ENCODE measurements at regions not wholly inside any gene's neighbourhood (a gene's known extent, or its start where the extent isn't known, plus 50 kb on each side); places are given as distances from the start of the nearest gene placed in this dataset.

DNA sequence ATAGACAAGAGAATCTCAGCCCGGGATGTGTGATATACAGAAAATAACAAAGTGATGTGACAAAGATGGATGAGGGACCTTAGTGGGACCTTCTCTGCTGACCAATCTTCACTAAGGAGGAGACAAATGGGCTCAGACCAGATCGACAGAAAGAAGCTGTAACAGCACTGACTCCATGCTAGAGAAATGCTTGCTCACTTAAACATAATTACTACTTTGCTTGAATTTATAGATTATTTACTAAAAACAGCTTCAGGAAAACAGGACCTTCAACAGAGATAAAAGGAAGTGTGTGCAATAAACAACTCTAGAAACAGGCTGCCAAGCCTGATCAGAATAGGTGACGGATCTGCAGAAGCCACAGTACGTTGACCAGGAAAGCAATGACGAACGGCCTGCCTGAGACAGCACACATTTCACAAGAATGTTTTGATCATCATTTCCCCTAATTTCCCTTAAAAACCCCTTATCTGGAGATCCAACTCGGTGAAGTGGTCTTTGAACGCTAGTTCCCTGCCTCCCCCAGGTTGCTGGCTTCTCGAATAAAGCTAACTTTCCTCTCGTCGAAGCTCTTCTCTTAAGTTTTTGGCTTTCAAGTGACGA, 98.4 kb upstream of the STEAP1B start:
- H4K8ac ChIP-seq (ENCODE audit: low read depth, low read length): no peak overlapping the region
- H2BK120ac ChIP-seq (ENCODE audit: low read depth, low read length): no peak overlapping the region
- H2BK15ac ChIP-seq (replicated peaks; ENCODE audit: low read depth): no peak overlapping the region
- H3K9ac ChIP-seq (ENCODE audit: low read length): no peak overlapping the region
- no peak overlapping the region for H3K27ac ChIP-seq (ENCODE audit: low read depth, low read length)
- H3K27me3 ChIP-seq (ENCODE audit: insufficient read depth, low read length, poor library complexity): no peaks in the 10 kb centered on the region
- H2AK5ac ChIP-seq (ENCODE audit: low read length): no peak overlapping the region
- H3K4me3 ChIP-seq (ENCODE audit: low read length): no peak overlapping the region
- no peaks in the 10 kb centered on the region for H3K79me2 ChIP-seq (ENCODE audit: control insufficient read depth, insufficient read depth, low read length)
- H3K23ac ChIP-seq (ENCODE audit: low read length): no peak overlapping the region
- no peak overlapping the region for H3K4ac ChIP-seq (ENCODE audit: low read depth, low read length)
- H4K5ac ChIP-seq (ENCODE audit: low read length): no peak overlapping the region
- no peak overlapping the region for H2BK5ac ChIP-seq (ENCODE audit: low read length)
- peaks cover 2% of the 10 kb centered on the region for H3K4me1 ChIP-seq (ENCODE audit: control insufficient read depth, low read depth, low read length)
- no peaks in the 10 kb centered on the region for H3K36me3 ChIP-seq (ENCODE audit: control insufficient read depth, insufficient read depth, low read length)
- no peak overlapping the region for H3K56ac ChIP-seq (ENCODE audit: low read length)
- no peak overlapping the region for H3K18ac ChIP-seq (ENCODE audit: low read length)
- WGBS (ENCODE audit: extremely low coverage, insufficient coverage, low lambda C conversion rate): no CpG with 5 or more reads among the region's 12 CpGs
- DNase-seq: no peak
- H3K79me1 ChIP-seq (ENCODE audit: low read length): no peaks in the 10 kb centered on the region
- H3K4me2 ChIP-seq (ENCODE audit: low read length): no peak overlapping the region

DNA sequence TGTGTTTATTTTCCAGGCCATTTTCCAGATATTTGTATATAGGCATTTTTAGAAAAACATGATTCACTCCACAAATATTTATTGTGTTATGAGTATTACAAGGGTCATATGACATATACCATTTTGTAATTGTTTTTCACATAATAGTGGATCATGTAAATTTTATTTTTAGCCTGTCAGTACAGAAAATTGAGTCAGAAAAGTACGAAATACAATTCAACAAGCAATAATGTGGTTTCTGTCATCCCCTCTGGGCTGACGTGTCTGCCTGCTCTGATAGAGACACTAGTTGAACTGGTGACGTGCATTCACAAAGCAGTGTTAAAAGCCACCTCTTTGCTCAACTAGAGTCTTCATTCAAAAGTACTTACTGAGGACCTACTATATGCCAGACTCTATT, 97.9 kb upstream of the STEAP1B start:
- Histone ChIP-seq H3K4me2 (ENCODE audit: low read length) (no peak overlapping the region), H3K18ac (ENCODE audit: low read length) (no peak overlapping the region), H3K79me2 (ENCODE audit: control insufficient read depth, insufficient read depth, low read length) (no peaks in the 10 kb centered on the region), H3K23ac (ENCODE audit: low read length) (no peak overlapping the region), H3K4me3 (ENCODE audit: low read length) (no peak overlapping the region), H2BK5ac (ENCODE audit: low read length) (no peak overlapping the region), H3K79me1 (ENCODE audit: low read length) (no peaks in the 10 kb centered on the region), H2AK5ac (ENCODE audit: low read length) (no peak overlapping the region), H3K9ac (ENCODE audit: low read length) (no peak overlapping the region), H3K27me3 (ENCODE audit: insufficient read depth, low read length, poor library complexity) (no peaks in the 10 kb centered on the region), H4K5ac (ENCODE audit: low read length) (no peak overlapping the region), H3K36me3 (ENCODE audit: control insufficient read depth, insufficient read depth, low read length) (no peaks in the 10 kb centered on the region), H3K4ac (ENCODE audit: low read depth, low read length) (no peak overlapping the region), H3K27ac (ENCODE audit: low read depth, low read length) (no peak overlapping the region), H3K56ac (ENCODE audit: low read length) (no peak overlapping the region), H4K8ac (ENCODE audit: low read depth, low read length) (no peak overlapping the region), H2BK120ac (ENCODE audit: low read depth, low read length) (no peak overlapping the region), H3K4me1 (ENCODE audit: control insufficient read depth, low read depth, low read length) (peaks cover 2% of the 10 kb centered on the region), H2BK15ac (replicated peaks; ENCODE audit: low read depth) (no peak overlapping the region)
- no CpG with 5 or more reads among the region's 3 CpGs for WGBS (ENCODE audit: extremely low coverage, insufficient coverage, low lambda C conversion rate)
- no peak for DNase-seq

GRCh38 chr7:22596763-22597400, 96.9 kb upstream of the STEAP1B start:
- H3K27ac ChIP-seq (ENCODE audit: low read depth, low read length): no peak overlapping the region
- no peak for DNase-seq
- no peak overlapping the region for H2BK5ac ChIP-seq (ENCODE audit: low read length)
- no peak overlapping the region for H3K4me2 ChIP-seq (ENCODE audit: low read length)
- H2BK15ac ChIP-seq (replicated peaks; ENCODE audit: low read depth): no peak overlapping the region
- no peaks in the 10 kb centered on the region for H3K79me2 ChIP-seq (ENCODE audit: control insufficient read depth, insufficient read depth, low read length)
- peaks cover 2% of the 10 kb centered on the region for H3K4me1 ChIP-seq (ENCODE audit: control insufficient read depth, low read depth, low read length)
- no peaks in the 10 kb centered on the region for H3K27me3 ChIP-seq (ENCODE audit: insufficient read depth, low read length, poor library complexity)
- no peak overlapping the region for H2AK5ac ChIP-seq (ENCODE audit: low read length)
- H3K4me3 ChIP-seq (ENCODE audit: low read length): no peak overlapping the region
- H2BK120ac ChIP-seq (ENCODE audit: low read depth, low read length): no peak overlapping the region
- no peaks in the 10 kb centered on the region for H3K36me3 ChIP-seq (ENCODE audit: control insufficient read depth, insufficient read depth, low read length)
- no peak overlapping the region for H4K8ac ChIP-seq (ENCODE audit: low read depth, low read length)
- no peak overlapping the region for H3K18ac ChIP-seq (ENCODE audit: low read length)
- H3K56ac ChIP-seq (ENCODE audit: low read length): no peak overlapping the region
- H3K4ac ChIP-seq (ENCODE audit: low read depth, low read length): no peak overlapping the region
- no peak overlapping the region for H4K5ac ChIP-seq (ENCODE audit: low read length)
- no CpG with 5 or more reads among the region's 5 CpGs for WGBS (ENCODE audit: extremely low coverage, insufficient coverage, low lambda C conversion rate)
- H3K9ac ChIP-seq (ENCODE audit: low read length): no peak overlapping the region
- no peak overlapping the region for H3K23ac ChIP-seq (ENCODE audit: low read length)
- H3K79me1 ChIP-seq (ENCODE audit: low read length): no peaks in the 10 kb centered on the region

DNA sequence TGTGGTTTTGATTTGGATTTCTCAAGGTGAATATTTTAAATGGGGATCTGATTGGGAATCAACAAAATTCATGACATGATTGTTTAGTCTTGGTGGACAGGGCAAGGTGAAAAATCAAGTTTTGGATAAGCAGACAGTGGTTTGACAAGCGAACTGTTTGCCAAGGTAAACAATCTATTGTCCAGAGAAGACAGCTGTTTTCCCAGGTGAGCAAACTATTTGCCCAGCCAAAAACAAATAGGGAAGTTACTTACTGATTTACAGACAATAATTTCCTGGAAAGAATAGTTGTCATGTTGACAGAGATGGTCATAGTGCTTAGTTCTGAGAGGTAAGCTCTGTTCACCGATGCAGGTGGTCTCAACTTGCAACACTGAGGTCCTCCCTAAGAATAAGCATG, 94.0 kb upstream of the STEAP1B start:
- Histone ChIP-seq H3K4me3 (ENCODE audit: low read length) (no peak overlapping the region), H2BK15ac (replicated peaks; ENCODE audit: low read depth) (no peak overlapping the region), H2AK5ac (ENCODE audit: low read length) (no peak overlapping the region), H3K56ac (ENCODE audit: low read length) (no peak overlapping the region), H3K79me1 (ENCODE audit: low read length) (no peaks in the 10 kb centered on the region), H3K79me2 (ENCODE audit: control insufficient read depth, insufficient read depth, low read length) (no peaks in the 10 kb centered on the region), H2BK120ac (ENCODE audit: low read depth, low read length) (no peak overlapping the region), H2BK5ac (ENCODE audit: low read length) (no peak overlapping the region), H3K9ac (ENCODE audit: low read length) (no peak overlapping the region), H3K4me2 (ENCODE audit: low read length) (no peak overlapping the region), H3K27ac (ENCODE audit: low read depth, low read length) (no peak overlapping the region), H3K36me3 (ENCODE audit: control insufficient read depth, insufficient read depth, low read length) (no peaks in the 10 kb centered on the region), H4K8ac (ENCODE audit: low read depth, low read length) (no peak overlapping the region), H3K4ac (ENCODE audit: low read depth, low read length) (no peak overlapping the region), H3K27me3 (ENCODE audit: insufficient read depth, low read length, poor library complexity) (no peaks in the 10 kb centered on the region), H3K18ac (ENCODE audit: low read length) (no peak overlapping the region), H3K4me1 (ENCODE audit: control insufficient read depth, low read depth, low read length) (no peaks in the 10 kb centered on the region), H4K5ac (ENCODE audit: low read length) (no peak overlapping the region), H3K23ac (ENCODE audit: low read length) (no peak overlapping the region)
- no peak for DNase-seq
- WGBS (ENCODE audit: extremely low coverage, insufficient coverage, low lambda C conversion rate): no CpG with 5 or more reads among the region's 2 CpGs

DNA sequence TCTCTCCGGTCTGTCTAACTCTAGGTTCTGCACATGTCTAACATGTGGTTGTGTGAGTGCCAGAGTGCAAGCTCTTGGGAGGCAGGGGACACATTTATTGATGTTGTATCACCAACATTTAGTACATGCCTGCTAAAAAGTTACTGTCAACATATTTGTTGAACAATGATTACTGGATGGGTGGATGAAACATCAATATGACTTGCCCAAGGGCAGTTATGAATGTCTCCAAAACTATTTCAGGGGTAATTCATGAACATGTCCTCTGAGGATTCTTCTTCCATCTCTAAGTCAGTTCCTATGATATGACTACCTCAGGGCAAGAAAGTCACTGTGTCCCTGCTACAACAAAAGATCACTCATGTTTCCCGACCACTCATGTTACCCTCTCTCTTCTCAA, 91.3 kb upstream of the STEAP1B start:
- Histone ChIP-seq H2BK15ac (replicated peaks; ENCODE audit: low read depth) (no peak overlapping the region), H2AK5ac (ENCODE audit: low read length) (no peak overlapping the region), H3K36me3 (ENCODE audit: control insufficient read depth, insufficient read depth, low read length) (no peaks in the 10 kb centered on the region), H3K27ac (ENCODE audit: low read depth, low read length) (no peak overlapping the region), H4K5ac (ENCODE audit: low read length) (no peak overlapping the region), H3K79me1 (ENCODE audit: low read length) (no peaks in the 10 kb centered on the region), H3K4me2 (ENCODE audit: low read length) (no peak overlapping the region), H3K4me3 (ENCODE audit: low read length) (no peak overlapping the region), H2BK5ac (ENCODE audit: low read length) (no peak overlapping the region), H3K56ac (ENCODE audit: low read length) (no peak overlapping the region), H3K9ac (ENCODE audit: low read length) (no peak overlapping the region), H4K8ac (ENCODE audit: low read depth, low read length) (no peak overlapping the region), H3K79me2 (ENCODE audit: control insufficient read depth, insufficient read depth, low read length) (no peaks in the 10 kb centered on the region), H3K4ac (ENCODE audit: low read depth, low read length) (no peak overlapping the region), H3K23ac (ENCODE audit: low read length) (no peak overlapping the region), H2BK120ac (ENCODE audit: low read depth, low read length) (no peak overlapping the region), H3K18ac (ENCODE audit: low read length) (no peak overlapping the region), H3K4me1 (ENCODE audit: control insufficient read depth, low read depth, low read length) (peaks cover 5% of the 10 kb centered on the region), H3K27me3 (ENCODE audit: insufficient read depth, low read length, poor library complexity) (no peaks in the 10 kb centered on the region)
- DNase-seq: no peak
- no CpG with 5 or more reads among the region's 2 CpGs for WGBS (ENCODE audit: extremely low coverage, insufficient coverage, low lambda C conversion rate)
